H9 (cell line): ENCODE measurements at regions not wholly inside any gene's neighbourhood (a gene's known extent, or its start where the extent isn't known, plus 50 kb on each side); places are given as distances from the start of the nearest gene placed in this dataset.

Source experiments
- DNase-seq: peaks from one replicate; pipeline ENCODE4 v3.0.0-alpha.2; 2017
- H2AFZ ChIP-seq: one replicate; pipeline ENCODE4 v1.6.1; 2013; ENCODE audit warnings: mild to moderate bottlenecking, low read length, control low read depth, moderate library complexity
- H2AK5ac ChIP-seq: 2 replicates; pipeline ENCODE4 v1.6.1; 2013; ENCODE audit warnings: low read length, control low read depth, mixed read lengths; ENCODE audit not compliant: insufficient read length
- H2BK120ac ChIP-seq: one replicate; pipeline ENCODE4 v1.6.1; 2013; ENCODE audit warnings: low read depth, mild to moderate bottlenecking, low read length, control low read depth, inconsistent platforms; ENCODE audit not compliant: poor library complexity, severe bottlenecking
- H2BK12ac ChIP-seq: 2 replicates; pipeline ENCODE4 v1.6.1; 2013; ENCODE audit warnings: low read length, control low read depth, mixed read lengths, low read depth; ENCODE audit not compliant: insufficient read length
- H2BK15ac ChIP-seq: 2 replicates; pipeline ENCODE4 v1.6.1; 2013; ENCODE audit warnings: low read depth, low read length, control low read depth
- H2BK20ac ChIP-seq: one replicate; pipeline ENCODE4 v1.6.1; 2013; ENCODE audit warnings: low read depth, mild to moderate bottlenecking, low read length, control low read depth, inconsistent platforms; ENCODE audit not compliant: poor library complexity, severe bottlenecking
- H2BK5ac ChIP-seq: 2 replicates; pipeline ENCODE4 v1.6.1; 2013; ENCODE audit warnings: low read length, control low read depth, mixed read lengths; ENCODE audit not compliant: insufficient read length
- H3K14ac ChIP-seq: 2 replicates; pipeline ENCODE4 v1.6.1; 2013; ENCODE audit warnings: low read length, control low read depth; ENCODE audit not compliant: insufficient read depth
- H3K18ac ChIP-seq: 2 replicates; pipeline ENCODE4 v1.6.1; 2013; ENCODE audit warnings: low read depth, mild to moderate bottlenecking, mixed read lengths, low read length, control low read depth; ENCODE audit not compliant: insufficient read length
- H3K23ac ChIP-seq: 2 replicates; pipeline ENCODE4 v1.6.1; 2013; ENCODE audit warnings: low read length, control low read depth, mixed read lengths, low read depth; ENCODE audit not compliant: insufficient read length
- H3K23me2 ChIP-seq: 2 replicates; pipeline ENCODE4 v1.6.1; 2013; ENCODE audit warnings: low read depth, mild to moderate bottlenecking, mixed read lengths, low read length, control low read depth; ENCODE audit not compliant: insufficient read length, poor library complexity, severe bottlenecking
- H3K27ac ChIP-seq: 2 replicates; pipeline ENCODE4 v1.5.1; 2013; ENCODE audit warnings: low read length, control low read depth, mixed read lengths, low read depth; ENCODE audit not compliant: insufficient read length
- H3K27me3 ChIP-seq: 2 replicates; pipeline ENCODE4 v1.6.1; 2013; ENCODE audit warnings: low read length, control low read depth, inconsistent platforms; ENCODE audit not compliant: insufficient read depth
- H3K4ac ChIP-seq: 2 replicates; pipeline ENCODE4 v1.6.1; 2013; ENCODE audit warnings: low read depth, mild to moderate bottlenecking, control low read depth, inconsistent platforms, low read length, moderate library complexity
- H3K4me1 ChIP-seq: 2 replicates; pipeline ENCODE4 v1.6.1; 2013; ENCODE audit warnings: low read length, control low read depth, inconsistent platforms; ENCODE audit not compliant: insufficient read depth
- H3K4me2 ChIP-seq: 2 replicates; pipeline ENCODE4 v1.6.1; 2013; ENCODE audit warnings: low read length, control low read depth, mixed read lengths; ENCODE audit not compliant: insufficient read length, insufficient read depth
- H3K56ac ChIP-seq: 2 replicates; pipeline ENCODE4 v1.6.1; 2013; ENCODE audit warnings: low read depth, mild to moderate bottlenecking, mixed read lengths, low read length, control low read depth; ENCODE audit not compliant: insufficient read length
- H3K79me1 ChIP-seq: 2 replicates; pipeline ENCODE4 v1.6.1; 2013; ENCODE audit warnings: low read depth, mild to moderate bottlenecking, moderate library complexity, low read length, control low read depth, inconsistent platforms; ENCODE audit not compliant: insufficient read depth, poor library complexity, severe bottlenecking
- H3K79me2 ChIP-seq: 2 replicates; pipeline ENCODE4 v1.6.1; 2013; ENCODE audit warnings: low read length, control low read depth, inconsistent platforms; ENCODE audit not compliant: insufficient read depth
- H3K9ac ChIP-seq: 2 replicates; pipeline ENCODE4 v1.6.1; 2013; ENCODE audit warnings: low read length, control low read depth, mixed read lengths; ENCODE audit not compliant: insufficient read length; ENCODE audit errors: extremely low read depth
- H3K9me3 ChIP-seq: one replicate; pipeline ENCODE4 v1.6.1; 2013; ENCODE audit warnings: low read depth, low read length, inconsistent platforms; ENCODE audit not compliant: control insufficient read depth
- H3T11ph ChIP-seq: one replicate; pipeline ENCODE4 v1.6.1; 2013; ENCODE audit warnings: mild to moderate bottlenecking, low read length, control low read depth, inconsistent platforms
- H4K20me1 ChIP-seq: one replicate; pipeline ENCODE4 v1.6.1; 2013; ENCODE audit not compliant: control insufficient read depth, insufficient read length, insufficient read depth
- H4K5ac ChIP-seq: 2 replicates; pipeline ENCODE4 v1.6.1; 2013; ENCODE audit warnings: low read depth, mild to moderate bottlenecking, mixed read lengths, low read length, control low read depth; ENCODE audit not compliant: insufficient read length
- H4K8ac ChIP-seq: replicated peaks from 2 replicates; pipeline ENCODE4 v1.6.1; 2013; ENCODE audit warnings: low read length, control low read depth, mixed read lengths, low read depth; ENCODE audit not compliant: insufficient read length
- H4K91ac ChIP-seq: 2 replicates; pipeline ENCODE4 v1.6.1; 2013; ENCODE audit warnings: low read depth, mild to moderate bottlenecking, moderate library complexity, mixed read lengths, low read length, control low read depth; ENCODE audit not compliant: insufficient read length
- H3K27ac Mint-ChIP-seq, 3 experiments: 2 replicates in 2 of 3; 3 replicates in 1 of 3; pipeline ENCODE4 v1.8.0; 2020 to 2021; ENCODE audit warnings: mixed read lengths in 3 of 3, mild to moderate bottlenecking in 1 of 3, moderate library complexity in 1 of 3
- H3K27me3 Mint-ChIP-seq: 2 replicates; pipeline ENCODE4 v1.8.0; 2021; ENCODE audit warnings: low read depth, mild to moderate bottlenecking, moderate library complexity, mixed read lengths
- H3K36me3 Mint-ChIP-seq, 3 experiments: 2 replicates in 2 of 3; 3 replicates in 1 of 3; pipeline ENCODE4 v1.8.0; 2020 to 2021; ENCODE audit warnings: low read depth in 3 of 3, mixed read lengths in 3 of 3; ENCODE audit not compliant: insufficient read depth in 1 of 3
- H3K4me1 Mint-ChIP-seq, 2 experiments: 2 replicates each; pipeline ENCODE4 v1.8.0; 2020; ENCODE audit warnings: mixed read lengths in 2 of 2
- H3K4me3 Mint-ChIP-seq, 2 experiments: 2 replicates in 1 of 2; 3 replicates in 1 of 2; pipeline ENCODE4 v1.8.0; 2020 to 2021; ENCODE audit warnings: mild to moderate bottlenecking in 2 of 2, mixed read lengths in 2 of 2, moderate library complexity in 1 of 2
- H3K9me3 Mint-ChIP-seq, 2 experiments: 2 replicates in 1 of 2; 3 replicates in 1 of 2; pipeline ENCODE4 v1.8.0; 2020; ENCODE audit warnings: mild to moderate bottlenecking in 2 of 2, mixed read lengths in 2 of 2, moderate library complexity in 1 of 2
- WGBS: extraction: QIAGEN DNeasy Blood & Tissue Kit; methylation state at CpG from one replicate; pipeline ENCODE4 v1.1.7; 2013; ENCODE audit warnings: missing lambda C conversion rate, low lambda C conversion rate, mixed read lengths; ENCODE audit not compliant: insufficient read length; ENCODE audit errors: extremely low coverage; 5-methylcytosine and 5-hydroxymethylcytosine counted together
- TF ChIP-seq, protein P1 (sequence below): fragments of 200-600 bp; sonication (generic); conservative IDR thresholded peaks from 3 replicates; pipeline ENCODE4 v1.8.0; 2021; ENCODE audit warnings: antibody characterized with exemption, mild to moderate bottlenecking

GRCh38 chr2:62319070-62319469 lies 123.2 kb downstream of the B3GNT2 start:
- DNase-seq = no peak

More at GRCh38 chr2:62319070-62319469, 123.2 kb downstream of the B3GNT2 start:
- Histone ChIP-seq H3K79me2 (no peaks in the 10 kb centered on the region), H3K23me2 (no peaks in the 10 kb centered on the region), H4K5ac (no peak overlapping the region), H3K4me2 (no peak overlapping the region), H2BK120ac (no peak overlapping the region), H3K27ac (no peak overlapping the region), H3K79me1 (no peaks in the 10 kb centered on the region), H4K8ac (no peak overlapping the region), H3K18ac (no peak overlapping the region), H2BK20ac (no peak overlapping the region), H2BK12ac (no peak overlapping the region), H3K9me3 (no peaks in the 10 kb centered on the region), H3K27me3 (no peaks in the 10 kb centered on the region), H2BK5ac (no peak overlapping the region), H3K14ac (no peak overlapping the region), H3K4me1 (peaks cover 4% of the 10 kb centered on the region; the same call in 1 of the 2 replicates), H4K91ac (no peak overlapping the region), H4K20me1 (no peaks in the 10 kb centered on the region), H3K4ac (no peak overlapping the region), H2AFZ (no peak overlapping the region), H3K23ac (no peak overlapping the region), H2BK15ac (no peak overlapping the region), H3T11ph (no peak overlapping the region), H3K56ac (no peak overlapping the region), H2AK5ac (no peak overlapping the region), H3K9ac (no peak overlapping the region)
- peaks cover 0 to 3% of the 10 kb centered on the region in 2 experiments; a peak in 1 of 5 replicates for H3K9me3 Mint-ChIP-seq
- H3K27ac Mint-ChIP-seq = peak overlapping the region; percentile 10 to 87 (median 76)
- TF ChIP-seq, protein P1, sequence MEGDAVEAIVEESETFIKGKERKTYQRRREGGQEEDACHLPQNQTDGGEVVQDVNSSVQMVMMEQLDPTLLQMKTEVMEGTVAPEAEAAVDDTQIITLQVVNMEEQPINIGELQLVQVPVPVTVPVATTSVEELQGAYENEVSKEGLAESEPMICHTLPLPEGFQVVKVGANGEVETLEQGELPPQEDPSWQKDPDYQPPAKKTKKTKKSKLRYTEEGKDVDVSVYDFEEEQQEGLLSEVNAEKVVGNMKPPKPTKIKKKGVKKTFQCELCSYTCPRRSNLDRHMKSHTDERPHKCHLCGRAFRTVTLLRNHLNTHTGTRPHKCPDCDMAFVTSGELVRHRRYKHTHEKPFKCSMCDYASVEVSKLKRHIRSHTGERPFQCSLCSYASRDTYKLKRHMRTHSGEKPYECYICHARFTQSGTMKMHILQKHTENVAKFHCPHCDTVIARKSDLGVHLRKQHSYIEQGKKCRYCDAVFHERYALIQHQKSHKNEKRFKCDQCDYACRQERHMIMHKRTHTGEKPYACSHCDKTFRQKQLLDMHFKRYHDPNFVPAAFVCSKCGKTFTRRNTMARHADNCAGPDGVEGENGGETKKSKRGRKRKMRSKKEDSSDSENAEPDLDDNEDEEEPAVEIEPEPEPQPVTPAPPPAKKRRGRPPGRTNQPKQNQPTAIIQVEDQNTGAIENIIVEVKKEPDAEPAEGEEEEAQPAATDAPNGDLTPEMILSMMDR = no peak
- H3K27me3 Mint-ChIP-seq = no peaks in the 10 kb centered on the region
- no CpG with 5 or more reads among the region's 1 CpG for WGBS
- H3K4me3 Mint-ChIP-seq = no peak overlapping the region
- peaks cover 0 to 5% (median 3%) of the 10 kb centered on the region in 3 experiments; a peak in 2 of 7 replicates for H3K36me3 Mint-ChIP-seq
- H3K4me1 Mint-ChIP-seq = peaks cover 24 to 32% of the 10 kb centered on the region in 2 experiments
